RWPE1 (cell line): ENCODE measurements at regions not wholly inside any gene's neighbourhood (a gene's known extent, or its start where the extent isn't known, plus 50 kb on each side); places are given as distances from the start of the nearest gene placed in this dataset.

Source experiments
- CTCF ChIA-PET: fragments of 350-600 bp; sonication (Branson Sonifier 250); formaldehyde crosslinking; extraction: SDS; loops from one replicate; lab custom pipeline; 2021; lab: Yijun Ruan, JAX
- POLR2A ChIA-PET: fragments of 400-600 bp; formaldehyde crosslinking; extraction: SDS; loops from one replicate; lab custom pipeline; 2020; ENCODE audit warnings: antibody characterized with exemption; ENCODE audit not compliant: low non-redundant PET; lab: Yijun Ruan, JAX
- DNase-seq: peaks from one replicate; pipeline ENCODE4 v3.0.0; 2012; ENCODE audit warnings: low spot score
- H3K27ac ChIP-seq: fragments of 450-650 bp; 2 replicates; pipeline ENCODE4 v1.5.1; 2017
- CTCF ChIP-seq: fragments of 450-650 bp; conservative IDR thresholded peaks from 2 replicates; pipeline ENCODE4 v1.5.1; 2017; ENCODE audit warnings: low read depth, mild to moderate bottlenecking

GRCh38 chrX:121931567-121931966 lies 884.2 kb downstream of the GLUD2 start:
- no peak overlapping the region for H3K27ac ChIP-seq
- ChIA-PET POLR2A (no interaction called here), CTCF (no interaction called here)
- TF ChIP-seq CTCF, result no peak
- DNase-seq, result no peak

GRCh38 chrX:121932688-121933087 lies 885.3 kb downstream of the GLUD2 start:
- TF ChIP-seq CTCF, result no peak
- no peak overlapping the region for H3K27ac ChIP-seq
- POLR2A ChIA-PET, result no interaction called here
- CTCF ChIA-PET, result interaction anchor here (0.6 kb wide), 1 partner anchor 595 kb away, joined by 3 read pairs; no protein-coding TSS in a partner anchor
- DNase-seq, result no peak

GRCh38 chrX:121949041-121949760 lies 901.8 kb downstream of the GLUD2 start:
- ChIA-PET CTCF (no interaction called here), POLR2A (no interaction called here)
- TF ChIP-seq CTCF, result no peak
- no peak for DNase-seq
- no peak overlapping the region for H3K27ac ChIP-seq

GRCh38 chrX:121958886-121959285 lies 911.5 kb downstream of the GLUD2 start:
- ChIA-PET POLR2A (no interaction called here), CTCF (interaction anchor here (0.6 kb wide), 1 partner anchor 15 kb away, joined by 3 read pairs; no protein-coding TSS in a partner anchor)
- peak; percentile 0 for DNase-seq
- TF ChIP-seq CTCF, result no peak
- H3K27ac ChIP-seq, result no peak overlapping the region

- POLR2A ChIA-PET, result no interaction called here
Measured at GRCh38 chrX:121975671-121976070, 928.3 kb downstream of the GLUD2 start.

GRCh38 chrX:121987163-121987562 lies 939.8 kb downstream of the GLUD2 start:
- ChIA-PET POLR2A (no interaction called here), CTCF (interaction anchor here (0.5 kb wide), 1 partner anchor 662 kb away, joined by 4 read pairs; no protein-coding TSS in a partner anchor)
- DNase-seq, result no peak
- no peak for TF ChIP-seq CTCF
- no peak overlapping the region for H3K27ac ChIP-seq

More at GRCh38 chrX:121975671-121976070, 928.3 kb downstream of the GLUD2 start:
- H3K27ac ChIP-seq, result no peak overlapping the region
- TF ChIP-seq CTCF, result no peak
- DNase-seq, result no peak
- CTCF ChIA-PET, result interaction anchor here (0.6 kb wide), 1 partner anchor 11 kb away, joined by 5 read pairs; no protein-coding TSS in a partner anchor
